ENCODE measurements at regions not wholly inside any gene's neighbourhood (a gene's known extent, or its start where the extent isn't known, plus 50 kb on each side); places are given as distances from the start of the nearest gene placed in this dataset.

DNA sequence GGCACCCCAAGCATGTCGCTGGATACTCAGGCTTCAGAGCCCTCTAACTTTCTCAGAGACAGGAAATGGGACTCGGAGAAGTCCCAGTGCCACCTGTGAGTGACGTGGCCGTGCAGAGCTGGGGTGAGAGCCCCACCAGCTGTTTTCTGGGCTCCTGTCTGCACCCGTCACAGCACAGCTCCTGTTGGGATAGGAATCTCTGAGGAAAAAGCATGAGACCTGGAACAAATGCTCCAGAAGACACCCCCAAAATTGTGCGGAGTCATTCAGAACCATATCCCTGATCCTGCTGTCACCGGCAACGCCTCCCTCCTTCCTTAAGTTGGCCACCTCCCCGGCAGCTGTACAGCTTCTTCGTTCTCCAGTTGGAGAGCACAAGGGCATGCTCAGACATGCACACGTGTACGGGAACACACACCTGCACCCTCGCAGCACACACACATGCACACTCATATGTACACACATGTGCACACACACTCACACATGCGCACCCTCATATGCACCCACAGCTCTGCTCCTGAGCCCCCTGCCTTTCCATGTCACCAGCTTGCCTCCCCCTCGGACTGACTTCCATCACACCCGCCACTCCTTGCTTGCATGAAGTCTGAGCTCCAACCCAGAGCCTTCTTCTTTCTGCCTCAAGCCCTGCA, 1430.0 kb downstream of the BRD1 start:
- H3K36me3 ChIP-seq = no peaks in the 10 kb centered on the region
- no peak for DNase-seq (ENCODE audit: low spot score)
- H3K4me1 ChIP-seq (ENCODE audit: control insufficient read depth in 1 of 2, low read depth in 2 of 2) = no peaks in the 10 kb centered on the region
- ATAC-seq (ENCODE audit: insufficient number of reproducible peaks, low FRiP score, low read depth) = no peak
- H3K9me3 ChIP-seq = no peaks in the 10 kb centered on the region
- H3K4me3 ChIP-seq = no peak overlapping the region
- H3K27me3 ChIP-seq (replicated peaks; ENCODE audit: insufficient read depth) = no peaks in the 10 kb centered on the region
- TF ChIP-seq CTCF (IDR thresholded peaks at IDR 0.05) = no peak
- no peak overlapping the region for H3K27ac ChIP-seq

DNA sequence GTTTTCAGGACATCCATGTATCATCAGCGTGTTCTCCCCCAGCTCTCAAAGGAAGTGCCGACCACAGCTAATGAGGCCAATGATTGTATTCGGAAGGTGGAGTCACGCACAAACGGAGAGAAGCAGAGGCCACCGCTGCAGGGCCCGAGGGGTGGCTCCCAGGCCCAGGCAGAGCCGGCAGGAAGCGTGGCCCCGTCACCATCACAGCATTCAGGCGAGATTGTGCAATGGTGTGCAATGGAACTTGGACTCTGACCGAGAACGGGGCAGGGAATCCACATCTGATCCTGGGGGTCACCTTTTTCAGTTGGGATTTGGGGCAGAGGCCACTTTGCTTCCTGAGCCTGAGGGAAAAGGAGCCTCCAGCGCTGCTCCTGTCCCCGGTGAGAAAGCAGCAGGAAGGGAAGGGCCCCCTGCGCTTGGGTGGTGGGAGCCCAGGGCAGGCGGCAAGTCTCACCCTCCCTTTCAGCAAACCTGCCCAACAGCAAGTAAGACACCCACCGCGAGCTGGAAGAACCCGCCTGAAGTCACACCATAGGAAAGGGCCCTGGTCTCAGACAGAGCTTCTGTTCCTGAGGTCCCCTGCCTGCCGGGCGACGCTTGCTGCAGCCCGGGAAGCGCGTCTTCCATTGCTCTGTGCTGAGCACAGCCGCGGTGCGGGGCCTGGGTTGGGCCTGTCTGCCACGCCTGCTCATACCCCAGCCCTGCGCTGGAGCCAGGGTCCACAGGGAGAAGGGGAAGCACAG, 1430.7 kb downstream of the BRD1 start:
- Histone ChIP-seq H3K27ac (no peak overlapping the region), H3K4me1 (ENCODE audit: control insufficient read depth in 1 of 2, low read depth in 2 of 2) (no peaks in the 10 kb centered on the region), H3K4me3 (no peak overlapping the region), H3K9me3 (no peaks in the 10 kb centered on the region), H3K27me3 (replicated peaks; ENCODE audit: insufficient read depth) (no peaks in the 10 kb centered on the region), H3K36me3 (no peaks in the 10 kb centered on the region)
- TF ChIP-seq CTCF (IDR thresholded peaks at IDR 0.05) = no peak
- DNase-seq (ENCODE audit: low spot score) (no peak), ATAC-seq (ENCODE audit: insufficient number of reproducible peaks, low FRiP score, low read depth) (no peak)

DNA sequence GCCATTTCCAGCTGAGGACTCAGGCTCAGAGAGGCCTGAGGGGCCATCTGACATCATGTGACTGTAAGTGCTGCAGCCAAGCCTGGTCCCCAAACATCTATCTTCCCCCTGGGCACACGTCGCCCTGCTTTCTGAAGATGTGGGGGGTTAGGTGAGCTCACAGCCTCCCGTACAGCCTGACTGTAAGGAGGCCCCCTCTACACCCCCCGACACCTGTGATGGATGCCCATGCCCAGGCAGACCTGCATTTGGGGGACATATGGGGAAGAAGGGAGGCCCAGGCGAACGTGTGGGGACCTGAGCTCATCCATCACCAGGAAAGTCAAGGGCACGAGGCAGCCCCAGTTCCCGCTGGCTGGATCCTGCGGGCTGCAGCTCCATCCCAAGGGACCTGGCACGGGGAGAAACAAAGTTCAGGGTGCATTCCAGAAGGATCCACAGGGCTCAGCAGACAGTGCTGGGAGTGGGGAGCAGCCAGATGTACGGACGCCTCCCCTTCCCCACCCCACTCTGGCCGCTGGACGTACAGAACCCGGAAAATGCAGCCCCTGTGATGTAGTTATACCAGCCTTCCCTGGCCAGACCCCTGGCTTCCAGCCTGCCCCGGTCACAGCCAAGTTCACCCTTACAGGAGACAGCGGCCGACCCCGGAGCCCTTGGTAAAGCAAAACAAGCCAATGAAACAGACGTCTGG, 1431.4 kb downstream of the BRD1 start:
- Histone ChIP-seq H3K4me3 (no peak overlapping the region), H3K9me3 (no peaks in the 10 kb centered on the region), H3K36me3 (no peaks in the 10 kb centered on the region), H3K4me1 (ENCODE audit: control insufficient read depth in 1 of 2, low read depth in 2 of 2) (no peaks in the 10 kb centered on the region), H3K27me3 (replicated peaks; ENCODE audit: insufficient read depth) (no peaks in the 10 kb centered on the region), H3K27ac (no peak overlapping the region)
- ATAC-seq (ENCODE audit: insufficient number of reproducible peaks, low FRiP score, low read depth) (no peak), DNase-seq (ENCODE audit: low spot score) (no peak)
- TF ChIP-seq CTCF (IDR thresholded peaks at IDR 0.05) = no peak

DNA sequence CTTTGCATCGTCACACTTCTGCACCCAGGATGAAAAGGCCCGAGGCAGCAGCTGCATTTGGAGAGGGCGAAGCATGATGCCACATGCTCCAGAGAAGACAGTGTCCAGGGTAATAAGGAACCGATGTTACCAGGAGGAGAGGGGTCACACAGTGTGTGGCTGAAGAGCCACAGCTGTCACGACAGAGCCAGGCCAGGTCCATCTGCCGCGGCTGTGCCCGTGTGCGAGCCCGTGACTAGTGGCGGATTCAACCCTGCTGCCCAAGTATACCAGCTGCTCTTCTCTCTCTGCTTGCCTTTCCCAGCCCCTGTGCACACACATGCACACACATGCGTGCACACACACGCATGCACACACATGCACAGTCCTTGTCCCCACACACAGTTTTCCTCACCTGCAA, 1432.5 kb downstream of the BRD1 start:
- no peaks in the 10 kb centered on the region for H3K9me3 ChIP-seq
- H3K27ac ChIP-seq = no peak overlapping the region
- H3K36me3 ChIP-seq = no peaks in the 10 kb centered on the region
- DNase-seq (ENCODE audit: low spot score) (no peak), ATAC-seq (ENCODE audit: insufficient number of reproducible peaks, low FRiP score, low read depth) (no peak)
- no peaks in the 10 kb centered on the region for H3K4me1 ChIP-seq (ENCODE audit: control insufficient read depth in 1 of 2, low read depth in 2 of 2)
- H3K27me3 ChIP-seq (replicated peaks; ENCODE audit: insufficient read depth) = no peaks in the 10 kb centered on the region
- no peak overlapping the region for H3K4me3 ChIP-seq
- TF ChIP-seq CTCF (IDR thresholded peaks at IDR 0.05) = no peak

- Histone ChIP-seq H3K4me1 (ENCODE audit: control insufficient read depth in 1 of 2, low read depth in 2 of 2) (no peaks in the 10 kb centered on the region), H3K4me3 (no peak overlapping the region), H3K9me3 (no peaks in the 10 kb centered on the region), H3K27ac (no peak overlapping the region), H3K27me3 (replicated peaks; ENCODE audit: insufficient read depth) (no peaks in the 10 kb centered on the region), H3K36me3 (no peaks in the 10 kb centered on the region)
- DNase-seq (ENCODE audit: low spot score) (no peak), ATAC-seq (ENCODE audit: insufficient number of reproducible peaks, low FRiP score, low read depth) (no peak)
- no peak for TF ChIP-seq CTCF (IDR thresholded peaks at IDR 0.05)
These were observed 1432.9 kb downstream of the BRD1 start for GRCh38 chr22:48394787-48395186.
